DMS153 treated with DMSO at 0.1 percent for 48 hours (cell line): ENCODE measurements at regions not wholly inside any gene's neighbourhood (a gene's known extent, or its start where the extent isn't known, plus 50 kb on each side); places are given as distances from the start of the nearest gene placed in this dataset.

Experiments used
- DNase-seq: peaks from one replicate; lab custom pipeline; 2025; ENCODE audit not compliant: unreplicated experiment; lab: John Stamatoyannopoulos, UW

DNA sequence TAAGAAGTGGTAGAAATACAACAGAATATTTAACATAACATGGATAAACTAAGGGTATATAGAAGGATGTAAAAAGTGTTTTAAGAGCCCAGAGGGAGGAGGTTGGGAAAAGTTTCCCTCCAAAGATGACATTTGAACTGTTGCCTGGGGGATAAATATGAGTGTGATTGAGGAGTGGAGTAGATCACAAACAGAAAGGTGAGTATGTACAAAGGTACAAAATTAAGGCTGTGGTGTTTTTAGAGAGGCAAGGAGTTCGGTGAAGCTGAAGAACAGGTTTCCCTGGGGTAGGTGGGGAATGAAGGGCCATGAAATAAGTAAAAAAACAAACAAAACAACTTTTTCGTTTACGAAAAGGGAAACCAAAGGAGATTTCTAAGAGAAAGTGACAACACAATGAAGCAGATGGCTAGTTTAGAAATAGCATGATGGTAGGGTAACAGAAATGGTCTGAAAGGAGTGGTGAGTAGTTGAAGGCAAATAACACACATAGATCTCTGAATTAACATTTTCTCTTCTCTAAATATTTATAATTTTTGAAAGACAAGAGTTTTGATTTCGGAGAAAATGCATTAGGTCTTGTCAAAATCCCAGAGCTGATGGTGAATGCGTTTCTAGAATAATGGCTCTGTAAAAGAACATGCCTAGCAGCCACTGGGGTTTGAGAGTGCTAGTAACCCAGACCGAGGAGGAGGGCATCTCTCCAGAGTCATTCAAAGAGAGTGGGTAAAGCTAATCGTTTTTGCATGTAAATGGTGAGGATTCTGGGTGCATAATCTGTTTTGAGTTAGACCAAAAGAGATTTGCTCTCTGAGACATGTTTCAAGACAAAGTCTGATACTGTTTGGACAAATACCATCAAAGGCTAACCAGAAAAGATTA lies 240.4 kb upstream of the DCN start:
- DNase-seq: no peak

DNA sequence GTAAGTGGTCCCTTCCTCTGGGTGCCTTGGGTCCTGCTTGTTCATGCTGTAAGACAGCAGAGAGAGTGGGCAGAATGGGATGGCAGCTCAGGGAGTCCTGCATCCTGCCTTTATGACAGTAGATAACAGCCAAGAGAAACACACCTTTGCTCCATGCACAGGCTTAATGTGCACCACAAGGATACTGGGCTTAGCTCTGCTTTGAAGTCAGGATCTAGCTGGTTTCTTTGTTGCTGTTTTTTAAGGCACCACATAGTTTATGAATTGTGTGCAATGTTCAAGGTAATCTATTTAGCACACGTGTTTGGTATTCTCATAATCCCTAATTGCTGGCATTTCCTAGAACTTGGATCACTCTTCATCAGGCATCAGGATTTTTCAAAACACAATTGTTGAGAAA lies 239.5 kb upstream of the DCN start:
- no peak for DNase-seq

DNA sequence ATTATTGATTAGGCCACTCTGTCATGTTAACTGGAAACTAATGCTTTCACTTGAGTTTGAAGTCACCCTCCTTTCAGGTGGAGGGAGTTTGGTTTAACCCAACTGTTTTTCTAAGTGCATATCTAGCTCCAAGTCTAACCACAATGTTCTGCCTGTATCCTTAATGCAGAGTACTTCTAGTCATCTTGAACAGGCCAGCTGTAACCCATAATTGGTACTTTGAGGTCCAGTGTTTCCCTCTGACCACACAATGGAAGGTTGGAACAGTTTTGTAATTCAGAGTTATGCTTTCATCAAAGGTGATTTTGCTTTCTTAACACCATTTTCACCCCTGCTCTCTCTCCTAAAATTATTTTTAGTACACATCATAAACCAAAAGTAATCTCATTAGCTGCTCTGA lies 237.2 kb upstream of the DCN start:
- DNase-seq: no peak

DNA sequence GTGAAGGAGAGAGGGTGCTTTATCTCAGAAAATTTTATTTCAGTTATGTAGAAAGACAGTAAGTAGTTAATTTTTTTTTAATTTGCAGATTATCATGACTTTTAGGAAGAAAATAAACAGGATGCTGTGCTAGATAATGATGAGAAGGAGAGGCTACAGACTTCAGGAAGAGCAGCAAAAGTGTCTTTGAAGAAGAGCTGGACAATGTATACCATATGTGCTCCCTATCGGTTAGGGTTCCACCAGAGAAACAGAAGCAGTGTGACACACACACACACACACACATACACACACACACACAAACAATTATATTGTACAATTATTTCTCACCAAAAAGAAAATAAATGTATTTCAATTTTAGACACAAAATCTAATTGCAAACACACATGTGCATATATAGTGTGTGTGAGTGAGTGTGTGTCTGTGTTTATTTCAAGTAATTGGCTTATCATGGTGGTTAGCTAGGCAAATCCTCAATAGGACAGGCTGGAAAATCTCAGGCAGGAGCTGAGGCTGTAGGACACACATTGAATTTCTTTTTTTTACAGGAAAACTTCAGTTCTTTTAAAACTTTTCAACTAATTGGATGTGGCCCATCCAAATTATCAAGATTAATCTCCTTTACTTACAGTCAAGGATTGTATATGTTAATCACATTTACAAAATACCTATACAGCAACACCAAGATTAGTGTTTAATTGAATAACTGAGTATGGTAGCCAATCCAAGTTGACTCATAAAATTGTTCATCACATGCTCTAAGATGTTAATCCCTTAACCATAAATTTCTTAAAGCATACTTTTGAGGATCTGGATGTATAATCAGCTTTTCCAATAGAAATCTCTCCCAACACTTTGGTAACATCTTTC lies 235.8 kb upstream of the DCN start:
- DNase-seq: no peak

DNA sequence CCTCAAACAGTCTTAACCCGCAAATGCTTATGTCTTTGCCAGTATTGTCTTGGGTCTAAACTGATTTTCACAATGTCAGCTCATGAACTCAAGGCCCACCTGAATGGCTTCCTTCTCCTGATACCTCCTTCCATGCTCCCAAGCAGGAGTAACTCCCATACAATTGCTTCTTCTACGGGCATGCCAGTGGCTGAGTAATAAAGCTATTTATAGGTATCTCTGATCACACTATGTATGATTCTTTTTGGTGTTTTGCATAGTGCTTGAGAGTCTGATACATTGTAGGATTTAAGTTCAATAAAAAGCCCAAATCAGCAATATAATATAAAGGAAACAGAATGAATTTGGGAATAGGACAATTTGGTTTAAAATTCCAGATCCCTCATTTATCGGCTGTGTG lies 235.0 kb upstream of the DCN start:
- no peak for DNase-seq

DNA sequence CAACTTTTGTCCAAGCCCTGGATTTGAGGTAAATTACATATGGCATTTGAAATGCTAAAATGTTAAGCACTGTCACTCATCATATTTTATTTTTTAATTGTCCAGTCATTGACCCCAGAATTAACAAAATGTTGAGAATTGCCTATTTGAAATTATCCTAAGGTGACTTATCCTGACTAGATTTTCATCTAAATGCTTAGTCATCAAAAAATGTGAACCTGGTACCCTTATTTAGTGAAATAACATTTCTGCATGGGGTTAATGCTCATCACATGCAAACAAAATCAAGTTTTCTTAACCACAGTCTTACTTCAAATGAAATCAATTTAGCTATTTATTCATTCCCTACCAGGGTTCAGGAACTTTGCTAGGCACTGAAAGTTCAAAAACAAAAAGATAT lies 232.0 kb upstream of the DCN start:
- no peak for DNase-seq

DNA sequence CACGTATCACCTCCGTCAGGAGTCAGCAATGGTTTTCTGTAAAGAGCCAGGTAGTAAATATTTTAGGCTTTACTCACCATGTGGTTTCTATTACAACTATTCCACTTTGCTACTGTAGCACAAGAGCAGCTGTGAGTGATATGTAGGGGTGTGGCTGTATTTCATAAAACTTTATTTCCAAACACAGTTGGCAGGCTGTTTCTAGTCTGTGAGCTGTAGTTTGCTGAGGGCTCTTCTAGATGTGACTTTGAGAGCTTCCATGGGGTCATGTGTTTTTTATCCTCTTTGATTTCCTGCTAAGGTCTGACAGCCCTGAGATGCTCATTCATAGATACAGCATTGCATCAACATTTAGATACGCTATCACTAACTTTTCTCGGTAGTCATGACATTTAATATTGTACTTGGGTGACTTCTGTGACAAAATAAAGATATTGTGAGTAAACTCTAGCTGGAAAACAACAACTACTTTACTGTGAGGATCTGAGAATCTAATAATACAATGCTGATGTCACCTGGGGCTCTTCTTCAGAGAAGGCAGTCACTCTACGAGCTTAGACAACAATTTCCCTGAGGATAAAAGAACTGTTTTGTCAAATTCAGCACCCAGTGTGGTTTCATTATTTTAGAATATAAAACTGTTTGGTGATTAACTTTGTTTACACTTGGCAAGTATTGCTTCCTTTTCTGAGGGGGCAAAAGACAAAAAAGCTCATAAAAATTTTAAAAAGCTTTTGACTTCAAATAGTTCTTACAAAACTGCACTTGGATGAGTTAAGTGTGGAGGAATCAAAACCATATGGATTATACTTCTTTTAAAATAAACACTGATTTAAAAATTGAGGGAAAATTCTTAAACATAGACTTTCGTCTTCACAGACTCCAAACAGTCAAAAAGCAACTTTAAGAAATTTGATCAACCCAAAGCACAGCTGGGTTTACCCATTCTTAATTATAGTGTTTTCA lies 231.2 kb upstream of the DCN start:
- peak; percentile 35 for DNase-seq

DNA sequence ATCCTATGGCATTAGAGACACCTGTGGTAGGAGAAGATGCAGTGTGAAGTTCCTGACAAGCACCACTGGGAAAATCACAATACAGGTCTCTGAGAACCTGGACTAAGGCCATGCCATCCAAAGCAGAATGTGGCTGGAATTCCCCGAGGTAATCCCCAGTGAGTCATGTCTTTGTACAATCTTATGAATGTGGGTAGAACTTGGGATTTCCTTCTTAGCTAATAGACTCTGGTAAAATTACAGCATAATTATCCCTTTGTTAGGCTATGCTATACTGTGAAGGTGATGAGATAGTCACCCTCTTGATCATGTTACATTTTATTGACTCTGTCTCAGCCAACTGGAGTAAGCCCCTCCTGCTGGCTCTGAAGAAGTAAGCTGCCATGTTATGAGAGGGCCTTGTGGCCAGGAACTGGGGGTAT lies 224.3 kb upstream of the DCN start:
- no peak for DNase-seq

DNA sequence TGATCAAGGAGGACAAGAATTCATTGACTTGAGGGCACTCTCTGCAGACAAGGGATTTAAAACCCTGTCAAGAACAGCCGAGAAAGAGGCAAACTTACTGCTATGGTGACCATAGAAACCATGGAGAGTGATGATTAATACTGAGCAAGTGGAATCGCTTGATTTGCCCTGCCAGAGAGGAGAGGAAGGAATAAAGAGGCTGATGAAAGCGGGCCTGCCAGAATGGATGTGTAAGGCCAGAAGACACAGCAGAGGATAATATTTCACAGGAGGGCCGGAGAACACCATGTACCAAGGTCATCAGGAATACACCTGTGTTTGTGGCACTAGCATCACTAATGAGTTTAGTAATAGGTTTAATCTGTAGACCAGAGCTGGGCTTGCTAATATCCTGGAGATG lies 221.8 kb upstream of the DCN start:
- no peak for DNase-seq

DNA sequence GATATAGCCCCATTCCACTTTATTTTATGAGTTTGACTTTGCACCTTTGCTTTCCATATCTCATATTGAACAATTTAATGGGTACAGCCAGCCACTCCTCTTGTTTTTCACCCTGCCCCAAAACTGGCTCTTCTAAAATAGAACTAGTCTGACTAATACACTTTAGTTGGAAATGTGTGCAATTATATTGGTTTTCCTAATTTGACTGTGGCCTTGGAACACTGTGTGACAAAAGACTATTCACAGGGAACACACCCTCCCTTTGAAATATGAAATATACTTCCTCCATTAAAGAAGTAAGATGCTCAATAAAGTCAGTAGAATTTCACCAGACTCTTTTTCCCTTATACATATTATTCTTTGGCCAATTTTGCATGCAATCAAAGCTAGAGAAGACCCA lies 218.6 kb upstream of the DCN start:
- DNase-seq: no peak

DNA sequence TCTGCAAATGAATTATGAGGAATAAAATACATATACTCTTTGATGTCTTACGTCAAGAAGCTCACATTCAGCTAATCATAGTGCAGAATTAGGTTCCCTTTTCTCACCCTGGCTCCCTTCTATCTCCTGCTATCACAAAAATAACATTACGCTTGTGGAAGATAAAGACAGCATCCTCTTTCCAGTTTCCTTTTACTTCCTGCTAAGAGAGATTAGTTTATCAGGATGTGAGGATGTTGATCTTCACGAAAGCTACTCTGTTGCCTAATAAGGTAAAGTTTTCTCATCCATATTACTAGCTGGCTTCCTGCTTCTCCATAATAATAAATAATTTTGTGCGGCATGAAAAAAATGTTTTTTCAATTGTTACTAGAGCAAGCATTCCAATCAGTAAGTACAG lies 217.7 kb upstream of the DCN start:
- no peak for DNase-seq

DNA sequence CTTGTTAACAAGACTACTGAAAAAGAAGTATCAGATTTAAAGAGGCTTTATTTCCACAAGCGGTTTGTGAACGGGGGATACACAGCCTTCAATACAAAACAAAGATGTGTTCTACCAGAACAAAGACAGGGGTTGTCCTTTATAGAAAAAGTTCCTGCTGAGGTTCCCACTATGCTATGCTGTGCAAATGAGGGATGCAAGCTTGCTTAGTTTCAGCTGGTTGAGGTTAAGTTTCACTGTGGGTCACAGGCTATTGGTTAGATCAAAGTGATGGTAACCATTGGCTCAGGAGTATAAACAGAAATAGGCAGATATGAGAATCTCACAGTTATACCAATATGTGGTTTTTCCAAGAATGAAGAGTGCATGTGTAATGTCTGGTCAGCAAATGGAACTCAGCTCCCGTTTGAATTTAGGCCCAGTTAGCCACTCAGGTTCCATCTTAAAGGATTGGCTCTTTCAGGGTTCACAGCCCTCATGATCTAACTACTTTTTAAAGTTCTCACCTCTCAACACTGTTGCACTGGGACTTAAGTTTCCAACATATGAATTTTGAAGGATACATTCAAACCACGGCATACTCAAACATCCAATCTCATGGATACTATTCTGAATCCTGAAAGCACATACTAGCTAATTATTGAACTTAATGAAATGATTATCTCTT lies 215.4 kb upstream of the DCN start:
- DNase-seq: no peak

DNA sequence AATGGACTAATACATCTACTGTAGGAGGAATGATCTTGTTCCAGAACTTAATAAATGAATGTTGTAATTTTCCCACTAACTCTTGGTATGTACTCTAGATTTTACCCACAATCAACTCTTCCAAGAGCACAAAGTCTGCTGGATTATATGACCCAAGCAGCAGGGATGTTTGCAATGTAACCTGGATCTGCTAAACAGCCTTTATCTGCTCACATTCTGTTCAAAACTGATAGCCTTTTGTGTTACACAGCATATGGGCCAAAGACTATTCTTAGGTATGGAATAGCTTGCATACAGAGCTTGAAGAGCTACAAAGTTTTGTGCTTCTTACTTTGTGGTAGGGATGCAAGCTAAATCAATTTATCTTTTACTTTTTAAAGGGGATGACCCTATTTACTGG lies 213.7 kb upstream of the DCN start:
- no peak for DNase-seq

DNA sequence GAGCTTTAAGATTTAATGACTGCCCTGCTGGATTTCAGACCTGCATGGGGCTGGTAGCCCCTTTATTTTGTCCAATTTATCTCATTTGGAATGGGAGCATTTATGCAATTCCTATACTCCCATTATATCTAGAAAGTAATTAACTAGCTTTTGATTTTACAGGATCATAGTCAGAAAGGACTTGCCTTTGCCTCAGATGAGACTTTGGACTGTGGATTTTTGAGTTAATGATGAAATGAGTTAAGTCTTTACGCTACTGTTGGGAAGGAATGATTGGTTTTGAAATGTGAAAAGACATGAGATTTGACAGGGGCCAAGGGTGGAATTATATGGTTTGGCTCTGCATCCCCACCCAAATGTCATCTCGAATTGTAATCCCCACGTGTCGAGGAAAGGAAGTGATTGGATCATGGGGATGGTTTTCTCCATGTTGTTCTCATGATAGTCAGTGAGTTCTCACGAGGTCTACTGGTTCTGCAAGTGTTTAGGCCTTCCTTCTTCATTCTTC lies 213.1 kb upstream of the DCN start:
- DNase-seq: no peak

DNA sequence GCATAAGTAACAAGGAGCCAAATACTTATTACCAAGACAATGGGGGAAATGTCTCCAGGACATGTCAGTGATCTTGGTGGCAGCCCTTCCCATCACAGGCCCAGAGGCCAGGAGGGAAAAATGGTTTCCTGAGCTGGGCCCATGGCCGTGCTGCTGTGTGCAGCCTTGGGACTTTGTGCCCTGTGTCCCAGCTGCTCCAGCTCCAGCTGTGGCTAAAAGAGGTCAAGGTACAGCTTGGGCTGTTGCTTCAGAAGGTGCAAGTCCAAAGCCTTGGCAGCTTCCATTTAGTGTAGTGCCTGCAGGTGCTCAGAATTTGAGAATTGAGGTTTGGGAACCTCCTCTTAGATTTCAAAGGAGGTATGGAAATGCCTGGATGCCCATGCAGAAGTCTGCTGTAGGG lies 212.3 kb upstream of the DCN start:
- no peak for DNase-seq

DNA sequence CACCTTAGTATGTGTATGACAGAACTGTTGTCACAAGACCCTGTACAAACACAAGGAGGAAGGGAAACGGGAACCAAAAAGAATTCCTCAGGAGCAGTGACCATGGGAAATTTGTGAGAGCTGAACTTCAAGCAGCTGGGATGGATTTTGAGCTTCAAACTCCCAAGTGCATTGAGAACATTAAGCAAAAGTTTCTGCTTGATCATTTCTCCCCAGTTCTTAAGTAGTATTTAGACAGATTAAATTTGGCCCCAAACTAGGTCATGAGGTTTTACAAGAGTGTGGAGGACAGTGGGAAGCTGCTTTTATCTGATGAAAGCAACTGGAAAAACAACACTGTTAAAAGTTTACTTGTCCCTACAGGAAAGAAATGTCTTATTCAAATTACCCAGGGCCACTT lies 206.0 kb upstream of the DCN start:
- DNase-seq: no peak

DNA sequence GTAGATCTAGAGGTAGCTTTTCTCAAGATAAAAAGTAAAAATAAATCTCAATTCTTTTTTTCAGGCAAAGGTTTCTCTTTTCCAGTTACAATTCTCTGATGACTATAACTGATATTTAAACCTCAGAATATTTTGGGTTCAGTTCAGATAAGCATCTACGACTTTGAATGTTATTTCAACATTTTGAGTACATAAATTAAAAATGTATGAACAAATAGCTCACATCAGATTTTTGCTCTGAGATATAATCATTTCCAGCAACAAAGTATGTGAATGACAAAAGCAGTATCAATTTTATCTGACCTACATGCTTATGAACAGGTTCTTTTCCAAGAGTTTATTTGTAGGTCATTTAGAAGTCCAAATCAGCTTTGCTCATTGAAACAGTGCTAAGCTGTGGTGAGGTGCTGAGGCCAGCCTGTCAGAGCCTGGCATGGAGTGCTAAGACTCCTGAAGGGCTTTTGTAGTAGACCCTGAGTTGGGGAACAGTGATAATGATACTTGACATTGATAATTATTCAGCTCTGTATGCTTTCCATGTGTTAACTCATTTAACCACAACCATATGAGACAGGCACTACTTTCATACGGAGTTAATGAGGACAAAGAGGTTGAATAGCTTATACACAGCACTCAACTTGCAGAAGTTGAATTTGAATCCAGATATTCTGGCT lies 205.0 kb upstream of the DCN start:
- DNase-seq: no peak

DNA sequence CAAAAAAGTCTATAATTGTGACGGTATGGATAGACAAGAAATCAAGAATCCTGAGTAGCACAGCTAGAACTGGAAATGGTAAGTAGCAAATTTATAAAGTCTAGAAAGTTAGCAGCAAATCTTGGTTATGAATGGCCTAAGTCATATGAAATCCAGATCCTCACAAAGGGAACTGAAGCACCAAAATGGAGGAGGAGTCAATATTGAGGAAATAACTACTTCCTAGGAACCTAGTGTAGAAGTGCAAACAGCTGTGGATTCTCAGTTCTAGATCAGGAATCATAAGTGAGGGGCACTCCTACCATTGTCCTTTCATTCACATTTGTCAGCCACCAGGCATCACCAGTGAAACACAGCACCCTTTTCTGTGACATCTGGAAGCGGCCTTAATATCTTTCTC lies 202.2 kb upstream of the DCN start:
- no peak for DNase-seq

DNA sequence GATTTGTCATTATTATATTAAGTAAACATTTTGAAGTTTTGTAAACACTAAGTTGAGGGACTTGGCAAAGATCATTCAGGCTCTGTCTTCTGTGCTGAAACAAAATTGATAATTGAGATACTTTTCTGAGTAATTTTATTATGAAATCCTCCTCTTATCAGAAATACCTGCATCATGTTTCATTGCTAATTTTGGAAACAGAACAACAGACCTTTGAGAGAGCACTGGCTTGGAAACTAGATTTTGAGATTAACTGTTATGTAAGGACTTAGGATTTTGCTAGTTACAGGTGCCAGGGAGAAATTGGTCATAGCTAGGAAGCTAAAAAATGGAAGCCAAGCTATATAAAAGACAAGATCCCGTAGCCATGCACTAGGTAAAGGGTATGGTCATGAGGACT lies 201.7 kb upstream of the DCN start:
- DNase-seq: no peak

DNA sequence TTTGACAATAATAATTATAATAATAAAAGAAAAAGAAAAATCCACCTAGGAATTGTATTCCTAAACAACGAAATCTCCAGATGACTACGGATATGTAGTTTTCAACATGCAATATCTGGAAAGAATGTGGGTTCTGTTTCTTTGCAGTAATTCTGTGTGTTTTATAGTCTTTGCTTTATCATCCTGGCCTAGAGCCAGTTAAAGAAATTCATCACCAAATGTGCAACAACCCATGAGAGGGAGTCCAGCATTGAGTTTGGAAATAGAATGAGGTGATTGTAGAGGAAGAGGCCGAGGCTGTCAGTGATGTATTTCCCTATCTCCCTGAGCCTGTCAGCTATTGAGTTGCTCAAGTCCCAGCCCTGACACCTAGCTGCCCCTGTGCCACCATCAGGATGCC lies 200.5 kb upstream of the DCN start:
- DNase-seq: no peak
